GM23338 (cell line): ENCODE measurements at regions not wholly inside any gene's neighbourhood (a gene's known extent, or its start where the extent isn't known, plus 50 kb on each side); places are given as distances from the start of the nearest gene placed in this dataset.
"Not testable (repeated sequence)": the region's sequence is repeated elsewhere in the genome, so short reads cannot be mapped to it uniquely, and the experiment has no call there.

Experiments
- CREB1 ChIP-seq: fragments of 250-450 bp; sonication (Bioruptor Pico); IDR thresholded peaks from 2 replicates; pipeline ENCODE4 v1.5.0; 2020; ENCODE audit warnings: low read depth, mild to moderate bottlenecking, moderate library complexity
- EZH2 ChIP-seq: fragments of 200-600 bp; sonication (generic); IDR thresholded peaks from one replicate; pipeline ENCODE4 v1.8.0; 2017; ENCODE audit warnings: antibody characterized with exemption, mild to moderate bottlenecking, low read depth; ENCODE audit not compliant: unreplicated experiment
- EZH2phosphoT487 ChIP-seq: fragments of 200-600 bp; sonication (generic); IDR thresholded peaks from one replicate; pipeline ENCODE4 v1.8.1; 2018; ENCODE audit warnings: antibody characterized with exemption; ENCODE audit not compliant: unreplicated experiment
- JUNB ChIP-seq: IDR thresholded peaks from one replicate; pipeline ENCODE4 v1.6.1; 2016; ENCODE audit warnings: antibody characterized with exemption; ENCODE audit not compliant: unreplicated experiment
- POLR2AphosphoS5 ChIP-seq: IDR thresholded peaks from 2 replicates; pipeline ENCODE4 v1.6.1; 2016; ENCODE audit warnings: antibody characterized with exemption, low read depth
- TF ChIP-seq, protein P1 (sequence below), 2 experiments: fragments of 200-600 bp in 1 of 2; sonication (generic) in 1 of 2; conservative IDR thresholded peaks; 2 replicates each; pipeline versions ENCODE4 v1.5.1 to v1.6.1; 2016 to 2017; ENCODE audit warnings: antibody characterized with exemption in 2 of 2, low read depth in 2 of 2, mild to moderate bottlenecking in 2 of 2, moderate library complexity in 1 of 2
- TF ChIP-seq, protein P2 (sequence below): IDR thresholded peaks from one replicate; pipeline ENCODE4 v1.6.1; 2018; ENCODE audit warnings: antibody characterized with exemption; ENCODE audit not compliant: unreplicated experiment

DNA sequence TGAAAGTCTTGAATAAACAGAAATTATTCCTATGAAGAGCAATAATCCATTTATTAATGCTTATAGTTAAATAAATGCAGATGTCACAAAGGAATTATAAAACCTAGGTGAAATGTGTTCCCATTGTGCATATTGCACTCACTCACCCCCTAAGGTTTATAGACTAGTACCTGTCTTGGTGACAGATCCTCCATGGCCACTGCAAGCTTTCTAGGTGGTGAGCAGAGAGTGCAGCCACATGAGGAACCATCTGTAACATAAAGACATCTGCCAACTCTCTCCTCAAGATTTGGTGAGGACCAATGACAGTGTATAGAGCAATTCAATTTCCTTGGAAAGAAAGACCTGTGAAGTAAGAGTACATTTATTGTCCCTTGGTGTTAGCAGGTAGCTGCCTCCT lies 616.4 kb downstream of the CENPC start:
- TF ChIP-seq, protein P1, sequence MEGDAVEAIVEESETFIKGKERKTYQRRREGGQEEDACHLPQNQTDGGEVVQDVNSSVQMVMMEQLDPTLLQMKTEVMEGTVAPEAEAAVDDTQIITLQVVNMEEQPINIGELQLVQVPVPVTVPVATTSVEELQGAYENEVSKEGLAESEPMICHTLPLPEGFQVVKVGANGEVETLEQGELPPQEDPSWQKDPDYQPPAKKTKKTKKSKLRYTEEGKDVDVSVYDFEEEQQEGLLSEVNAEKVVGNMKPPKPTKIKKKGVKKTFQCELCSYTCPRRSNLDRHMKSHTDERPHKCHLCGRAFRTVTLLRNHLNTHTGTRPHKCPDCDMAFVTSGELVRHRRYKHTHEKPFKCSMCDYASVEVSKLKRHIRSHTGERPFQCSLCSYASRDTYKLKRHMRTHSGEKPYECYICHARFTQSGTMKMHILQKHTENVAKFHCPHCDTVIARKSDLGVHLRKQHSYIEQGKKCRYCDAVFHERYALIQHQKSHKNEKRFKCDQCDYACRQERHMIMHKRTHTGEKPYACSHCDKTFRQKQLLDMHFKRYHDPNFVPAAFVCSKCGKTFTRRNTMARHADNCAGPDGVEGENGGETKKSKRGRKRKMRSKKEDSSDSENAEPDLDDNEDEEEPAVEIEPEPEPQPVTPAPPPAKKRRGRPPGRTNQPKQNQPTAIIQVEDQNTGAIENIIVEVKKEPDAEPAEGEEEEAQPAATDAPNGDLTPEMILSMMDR (conservative IDR thresholded peaks at IDR 0.05; ENCODE audit: low read depth in 2 of 2) = not testable (repeated sequence)
- not testable (repeated sequence) for TF ChIP-seq EZH2phosphoT487; JUNB; POLR2AphosphoS5; EZH2; CREB1 (CRISPR knock-in tag)
- TF ChIP-seq, protein P2, sequence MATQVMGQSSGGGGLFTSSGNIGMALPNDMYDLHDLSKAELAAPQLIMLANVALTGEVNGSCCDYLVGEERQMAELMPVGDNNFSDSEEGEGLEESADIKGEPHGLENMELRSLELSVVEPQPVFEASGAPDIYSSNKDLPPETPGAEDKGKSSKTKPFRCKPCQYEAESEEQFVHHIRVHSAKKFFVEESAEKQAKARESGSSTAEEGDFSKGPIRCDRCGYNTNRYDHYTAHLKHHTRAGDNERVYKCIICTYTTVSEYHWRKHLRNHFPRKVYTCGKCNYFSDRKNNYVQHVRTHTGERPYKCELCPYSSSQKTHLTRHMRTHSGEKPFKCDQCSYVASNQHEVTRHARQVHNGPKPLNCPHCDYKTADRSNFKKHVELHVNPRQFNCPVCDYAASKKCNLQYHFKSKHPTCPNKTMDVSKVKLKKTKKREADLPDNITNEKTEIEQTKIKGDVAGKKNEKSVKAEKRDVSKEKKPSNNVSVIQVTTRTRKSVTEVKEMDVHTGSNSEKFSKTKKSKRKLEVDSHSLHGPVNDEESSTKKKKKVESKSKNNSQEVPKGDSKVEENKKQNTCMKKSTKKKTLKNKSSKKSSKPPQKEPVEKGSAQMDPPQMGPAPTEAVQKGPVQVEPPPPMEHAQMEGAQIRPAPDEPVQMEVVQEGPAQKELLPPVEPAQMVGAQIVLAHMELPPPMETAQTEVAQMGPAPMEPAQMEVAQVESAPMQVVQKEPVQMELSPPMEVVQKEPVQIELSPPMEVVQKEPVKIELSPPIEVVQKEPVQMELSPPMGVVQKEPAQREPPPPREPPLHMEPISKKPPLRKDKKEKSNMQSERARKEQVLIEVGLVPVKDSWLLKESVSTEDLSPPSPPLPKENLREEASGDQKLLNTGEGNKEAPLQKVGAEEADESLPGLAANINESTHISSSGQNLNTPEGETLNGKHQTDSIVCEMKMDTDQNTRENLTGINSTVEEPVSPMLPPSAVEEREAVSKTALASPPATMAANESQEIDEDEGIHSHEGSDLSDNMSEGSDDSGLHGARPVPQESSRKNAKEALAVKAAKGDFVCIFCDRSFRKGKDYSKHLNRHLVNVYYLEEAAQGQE = not testable (repeated sequence)
